Kidney epithelial cell (primary cell): ENCODE measurements at regions not wholly inside any gene's neighbourhood (a gene's known extent, or its start where the extent isn't known, plus 50 kb on each side); places are given as distances from the start of the nearest gene placed in this dataset.

Experiments used
- DNase-seq: peaks from one replicate; pipeline ENCODE4 v3.0.0-alpha.2; 2010; ENCODE audit warnings: low read depth
- H3K27me3 ChIP-seq: 2 replicates; pipeline ENCODE4 v1.6.0; 2011; ENCODE audit warnings: low read length; ENCODE audit not compliant: control insufficient read depth, insufficient read depth
- H3K36me3 ChIP-seq: 2 replicates; pipeline ENCODE4 v1.5.1; 2011; ENCODE audit warnings: low read length; ENCODE audit not compliant: control insufficient read depth, insufficient read depth
- H3K4me3 ChIP-seq: 2 replicates; pipeline ENCODE4 v1.5.1; 2011; ENCODE audit warnings: low read depth, mild to moderate bottlenecking, control low read depth, low read length
- TF ChIP-seq, protein P1 (sequence below): IDR thresholded peaks from 2 replicates; pipeline ENCODE4 v1.5.1; 2011; ENCODE audit warnings: mild to moderate bottlenecking, moderate library complexity, low read length, control low read depth, inconsistent platforms; ENCODE audit not compliant: insufficient read depth, poor library complexity, severe bottlenecking

DNA sequence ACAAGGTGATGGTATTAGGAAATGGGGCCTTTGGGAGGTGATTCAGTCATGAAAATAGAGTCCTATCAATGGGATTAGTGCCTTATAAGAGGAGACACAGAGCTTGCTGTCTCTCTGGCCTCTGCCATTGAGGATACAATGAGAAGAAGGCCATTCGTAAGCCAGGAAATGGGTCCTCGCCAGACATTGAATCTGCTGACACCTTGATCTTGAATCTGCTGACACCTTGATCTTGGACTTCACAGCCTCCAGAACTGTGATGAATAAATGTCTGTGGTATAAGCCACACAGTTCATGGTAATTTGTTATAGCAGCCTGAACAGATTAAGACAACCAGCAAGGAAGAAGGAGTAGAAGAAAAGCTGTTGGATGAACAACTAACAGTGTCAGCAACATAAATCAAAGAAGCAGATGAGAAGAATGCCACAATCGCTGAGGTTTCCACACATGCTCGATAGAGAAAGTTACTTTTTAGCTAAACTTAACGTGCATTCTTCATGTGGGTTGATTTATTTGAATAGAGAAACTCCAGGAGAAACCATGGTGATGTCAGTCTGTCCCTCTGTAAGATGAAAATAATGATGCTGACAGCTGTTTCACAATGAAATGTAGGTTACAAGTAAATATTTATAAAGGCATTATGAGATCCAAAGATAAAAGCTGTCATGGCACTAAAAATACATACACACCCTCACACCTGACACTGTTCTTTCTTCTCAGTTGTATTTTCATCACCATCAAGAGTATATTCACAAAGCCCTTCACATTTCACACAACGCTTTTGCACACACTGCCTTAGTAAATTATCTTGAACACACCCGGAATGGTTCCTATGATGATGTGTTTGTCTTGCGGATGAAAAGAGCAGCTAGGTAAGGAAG lies 153.7 kb upstream of the NCK2 start:
- Histone ChIP-seq H3K27me3 (no peaks in the 10 kb centered on the region), H3K4me3 (no peak overlapping the region), H3K36me3 (no peaks in the 10 kb centered on the region)
- TF ChIP-seq, protein P1, sequence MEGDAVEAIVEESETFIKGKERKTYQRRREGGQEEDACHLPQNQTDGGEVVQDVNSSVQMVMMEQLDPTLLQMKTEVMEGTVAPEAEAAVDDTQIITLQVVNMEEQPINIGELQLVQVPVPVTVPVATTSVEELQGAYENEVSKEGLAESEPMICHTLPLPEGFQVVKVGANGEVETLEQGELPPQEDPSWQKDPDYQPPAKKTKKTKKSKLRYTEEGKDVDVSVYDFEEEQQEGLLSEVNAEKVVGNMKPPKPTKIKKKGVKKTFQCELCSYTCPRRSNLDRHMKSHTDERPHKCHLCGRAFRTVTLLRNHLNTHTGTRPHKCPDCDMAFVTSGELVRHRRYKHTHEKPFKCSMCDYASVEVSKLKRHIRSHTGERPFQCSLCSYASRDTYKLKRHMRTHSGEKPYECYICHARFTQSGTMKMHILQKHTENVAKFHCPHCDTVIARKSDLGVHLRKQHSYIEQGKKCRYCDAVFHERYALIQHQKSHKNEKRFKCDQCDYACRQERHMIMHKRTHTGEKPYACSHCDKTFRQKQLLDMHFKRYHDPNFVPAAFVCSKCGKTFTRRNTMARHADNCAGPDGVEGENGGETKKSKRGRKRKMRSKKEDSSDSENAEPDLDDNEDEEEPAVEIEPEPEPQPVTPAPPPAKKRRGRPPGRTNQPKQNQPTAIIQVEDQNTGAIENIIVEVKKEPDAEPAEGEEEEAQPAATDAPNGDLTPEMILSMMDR = no peak
- no peak for DNase-seq

DNA sequence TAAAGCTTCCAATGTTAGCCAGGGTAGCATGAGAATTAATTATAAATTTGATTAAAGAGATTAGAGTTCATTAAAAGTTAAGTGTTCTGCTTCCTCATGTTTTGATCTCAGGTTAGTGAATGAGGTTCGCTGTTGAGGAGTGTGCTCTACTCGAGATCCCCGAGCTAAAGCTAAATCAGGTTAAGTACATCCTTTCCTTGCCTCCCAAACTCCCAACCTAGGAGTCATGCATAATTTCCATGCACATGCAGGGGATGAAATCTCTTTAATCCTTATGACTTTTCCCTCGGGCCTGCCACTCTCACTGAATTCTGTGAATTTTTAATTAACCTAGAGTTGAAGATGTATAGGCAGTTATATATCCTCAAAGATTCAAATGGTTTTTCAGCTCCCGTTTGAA lies 156.1 kb upstream of the NCK2 start:
- Histone ChIP-seq H3K27me3 (no peaks in the 10 kb centered on the region), H3K4me3 (no peak overlapping the region), H3K36me3 (no peaks in the 10 kb centered on the region)
- no peak for DNase-seq
- TF ChIP-seq, protein P1 = no peak

DNA sequence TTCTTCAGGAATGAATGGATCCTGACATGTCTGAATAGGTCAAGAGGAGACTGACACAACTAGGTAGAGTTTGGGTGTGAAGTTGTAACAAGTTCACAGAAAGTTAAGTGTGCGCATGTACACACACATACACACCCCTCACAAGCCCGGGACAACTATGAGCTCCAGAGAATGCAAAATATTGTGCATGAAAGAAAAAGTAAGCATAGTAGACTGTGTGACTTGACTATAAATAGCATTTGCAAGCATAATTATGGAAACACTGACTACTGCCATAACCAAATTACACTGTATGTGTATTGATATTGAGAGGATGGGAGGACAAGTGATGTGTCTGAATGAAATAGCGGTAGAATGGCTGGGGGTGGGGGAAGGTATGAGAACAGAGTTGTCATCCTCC lies 157.1 kb upstream of the NCK2 start:
- no peak overlapping the region for H3K4me3 ChIP-seq
- no peak for DNase-seq
- no peaks in the 10 kb centered on the region for H3K36me3 ChIP-seq
- TF ChIP-seq, protein P1 = no peak
- no peaks in the 10 kb centered on the region for H3K27me3 ChIP-seq

DNA sequence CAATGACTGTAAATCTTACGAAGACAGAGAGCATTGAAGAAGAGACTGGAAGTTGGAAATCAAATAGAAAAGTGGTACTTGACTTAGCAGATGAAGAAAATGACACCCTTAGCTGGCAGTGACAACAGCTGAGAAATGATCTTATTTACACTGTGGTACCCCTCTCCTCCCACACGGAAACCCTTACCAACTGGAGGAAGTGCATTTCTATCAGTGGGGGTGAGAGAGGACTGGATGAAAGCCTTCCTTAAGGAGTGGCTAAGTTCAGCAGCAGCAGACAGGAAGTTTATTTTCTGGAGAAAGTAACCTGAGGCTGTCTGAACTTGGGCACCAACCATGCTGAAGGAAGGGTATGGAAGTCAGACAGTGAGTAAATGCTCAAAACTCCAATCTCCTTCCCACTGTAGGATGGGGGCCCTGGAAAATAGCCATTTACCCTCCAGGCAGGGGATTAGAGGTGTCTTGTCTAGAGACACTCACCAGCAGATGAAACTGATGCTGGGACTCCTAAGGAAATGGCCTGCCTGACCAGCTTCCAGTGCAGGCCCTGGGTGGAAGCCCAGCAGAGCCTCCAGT lies 160.2 kb upstream of the NCK2 start:
- no peaks in the 10 kb centered on the region for H3K36me3 ChIP-seq
- no peaks in the 10 kb centered on the region for H3K27me3 ChIP-seq
- no peak for DNase-seq
- TF ChIP-seq, protein P1 = no peak
- no peak overlapping the region for H3K4me3 ChIP-seq

DNA sequence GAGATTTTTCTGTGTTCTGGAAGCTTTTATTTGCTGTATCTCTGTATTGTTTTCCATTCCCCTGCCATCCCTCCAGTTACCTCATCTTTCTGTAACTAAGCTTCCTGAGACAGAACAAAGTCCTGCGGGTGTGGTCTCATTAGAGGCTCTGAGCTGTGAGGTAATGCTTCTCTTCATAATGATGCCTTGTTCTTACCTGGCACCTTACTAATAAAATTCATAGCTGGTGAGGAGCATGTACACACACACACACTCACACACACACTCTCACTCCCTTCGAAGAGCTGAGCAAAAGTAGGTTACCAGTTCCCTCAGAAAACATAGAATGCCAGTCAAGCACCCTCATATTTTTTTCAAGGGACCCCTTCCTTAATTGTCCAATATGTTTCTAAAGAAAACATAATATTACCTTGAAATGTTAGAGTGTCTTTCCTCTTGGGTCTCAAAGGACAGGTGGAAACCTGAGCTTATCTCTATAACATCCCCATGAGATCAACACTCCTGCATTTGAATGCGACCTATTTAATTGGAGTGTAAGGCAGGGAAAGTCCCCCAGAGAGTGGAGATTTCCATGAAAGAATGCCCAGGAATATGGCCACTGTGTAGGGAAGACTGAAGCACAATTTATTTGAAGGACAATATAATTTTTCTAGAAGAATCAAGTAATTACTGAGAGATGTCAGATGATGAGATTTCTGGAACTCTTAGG lies 161.6 kb upstream of the NCK2 start:
- H3K27me3 ChIP-seq = no peaks in the 10 kb centered on the region
- no peak for DNase-seq
- TF ChIP-seq, protein P1 = no peak
- no peaks in the 10 kb centered on the region for H3K36me3 ChIP-seq
- H3K4me3 ChIP-seq = no peak overlapping the region
